ENCODE measurements at regions not wholly inside any gene's neighbourhood (a gene's known extent, or its start where the extent isn't known, plus 50 kb on each side); places are given as distances from the start of the nearest gene placed in this dataset.

DNA sequence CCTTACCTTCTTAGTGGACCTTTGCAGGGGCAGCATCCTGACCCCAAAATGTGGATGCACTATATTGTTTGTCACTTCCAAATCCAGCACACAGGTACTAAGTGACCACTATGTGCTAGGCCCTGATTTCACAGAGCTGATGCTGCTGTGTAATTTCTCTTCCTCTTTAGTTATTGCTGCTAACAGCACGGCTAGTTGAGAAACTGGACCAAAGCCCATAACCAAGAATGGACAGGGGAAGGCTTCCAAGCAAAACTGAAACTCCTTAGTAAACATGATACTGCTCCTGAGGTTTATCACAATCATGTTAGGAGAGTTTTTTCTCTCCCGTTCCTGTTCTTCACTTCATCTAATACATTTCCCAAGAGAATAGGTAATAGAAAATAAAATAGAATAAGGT is 172.9 kb upstream of the TTC29 start:
- TF ChIP-seq POLR2A (IDR thresholded peaks at IDR 0.05) = no peak
- TF ChIP-seq, protein P1, sequence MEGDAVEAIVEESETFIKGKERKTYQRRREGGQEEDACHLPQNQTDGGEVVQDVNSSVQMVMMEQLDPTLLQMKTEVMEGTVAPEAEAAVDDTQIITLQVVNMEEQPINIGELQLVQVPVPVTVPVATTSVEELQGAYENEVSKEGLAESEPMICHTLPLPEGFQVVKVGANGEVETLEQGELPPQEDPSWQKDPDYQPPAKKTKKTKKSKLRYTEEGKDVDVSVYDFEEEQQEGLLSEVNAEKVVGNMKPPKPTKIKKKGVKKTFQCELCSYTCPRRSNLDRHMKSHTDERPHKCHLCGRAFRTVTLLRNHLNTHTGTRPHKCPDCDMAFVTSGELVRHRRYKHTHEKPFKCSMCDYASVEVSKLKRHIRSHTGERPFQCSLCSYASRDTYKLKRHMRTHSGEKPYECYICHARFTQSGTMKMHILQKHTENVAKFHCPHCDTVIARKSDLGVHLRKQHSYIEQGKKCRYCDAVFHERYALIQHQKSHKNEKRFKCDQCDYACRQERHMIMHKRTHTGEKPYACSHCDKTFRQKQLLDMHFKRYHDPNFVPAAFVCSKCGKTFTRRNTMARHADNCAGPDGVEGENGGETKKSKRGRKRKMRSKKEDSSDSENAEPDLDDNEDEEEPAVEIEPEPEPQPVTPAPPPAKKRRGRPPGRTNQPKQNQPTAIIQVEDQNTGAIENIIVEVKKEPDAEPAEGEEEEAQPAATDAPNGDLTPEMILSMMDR (IDR thresholded peaks at IDR 0.05) = no peak
